Heart left ventricle (tissue), 16 donors: ENCODE measurements at regions not wholly inside any gene's neighbourhood (a gene's known extent, or its start where the extent isn't known, plus 50 kb on each side); places are given as distances from the start of the nearest gene placed in this dataset.

Source experiments
- ATAC-seq, 4 donors: fragments of 200-7000 bp; cut with Tn5 transposase; one replicate each; pipeline ENCODE4 v1.9.1; 2020 to 2022; ENCODE audit warnings: moderate library complexity in 4 of 4, mild to moderate bottlenecking in 3 of 4, moderate number of reproducible peaks in 1 of 4
- DNase-seq, 5 donors: peaks; one replicate each; pipeline ENCODE4 v3.0.0-alpha.2; 2020
- H3K27ac ChIP-seq, 12 donors: fragments of 200-600 bp; sonication (generic) in 4 of 12; one replicate each; pipeline versions ENCODE4 v1.5.0 to v1.8.0; 2016 to 2022; ENCODE audit warnings: mild to moderate bottlenecking in 2 of 12
- H3K27me3 ChIP-seq, 9 donors: fragments of 200-600 bp; sonication (generic) in 2 of 9; one replicate each; pipeline versions ENCODE4 v1.5.1 to v1.8.0; 2016 to 2022; ENCODE audit warnings: mild to moderate bottlenecking in 3 of 9
- H3K36me3 ChIP-seq, 9 donors: fragments of 200-600 bp; sonication (generic) in 2 of 9; one replicate each; pipeline versions ENCODE4 v1.5.0 to v1.8.0; 2018 to 2022; ENCODE audit warnings: mild to moderate bottlenecking in 2 of 9
- H3K4me1 ChIP-seq, 12 donors: fragments of 200-600 bp; sonication (generic) in 4 of 12; one replicate each; pipeline versions ENCODE4 v1.5.0 to v1.8.0; 2016 to 2022; ENCODE audit warnings: mild to moderate bottlenecking in 3 of 12
- H3K4me3 ChIP-seq, 12 donors: fragments of 200-600 bp; sonication (generic) in 4 of 12; one replicate each; pipeline versions ENCODE4 v1.5.0 to v1.8.0; 2017 to 2022; ENCODE audit warnings: mild to moderate bottlenecking in 9 of 12, moderate library complexity in 4 of 12
- H3K9me3 ChIP-seq, 12 donors: fragments of 200-600 bp; sonication (generic) in 4 of 12; one replicate each; pipeline versions ENCODE4 v1.5.0 to v1.8.0; 2016 to 2022; ENCODE audit warnings: mild to moderate bottlenecking in 1 of 12
- CTCF ChIP-seq, 12 donors: fragments of 200-600 bp; sonication (generic) in 4 of 12; IDR thresholded peaks; one replicate each; pipeline versions ENCODE4 v1.5.0 to v1.8.0; 2018 to 2022; ENCODE audit warnings: antibody characterized with exemption in 12 of 12, mild to moderate bottlenecking in 5 of 12
- POLR2A ChIP-seq, 2 donors: fragments of 450-650 bp; IDR thresholded peaks; one replicate each; pipeline ENCODE4 v1.6.1; 2017; ENCODE audit warnings: antibody characterized with exemption in 2 of 2, mild to moderate bottlenecking in 2 of 2, moderate library complexity in 2 of 2
- WGBS, 4 donors: extraction: QIAGEN DNeasy Blood & Tissue Kit in 2 of 4; methylation state at CpG; one replicate each; pipeline versions ENCODE4 v1.1.5 to v1.1.7; 2013 to 2018; 5-methylcytosine and 5-hydroxymethylcytosine counted together
- intact Hi-C, 10 donors: fragments of 100-400 bp; cut with DNase I; formaldehyde crosslinking; loops; one replicate each; pipeline versions ENCODE4 v1.11.1 to v1.14.2; 2022
- donor health status: ischemic (EF 13 %, LVEDD 7.1; RV severe dilation, severe dysfunction).
- donor health status: healthy with polysubstance abuse.
- donor health status: DM: no; HTN: yes; CAD: no.
- donor health status: DM: no; HTN: no; CAD: no.
- donor health status: ischemic (EF 25% LVEDD 6.9; RV normal size, moderate dysfunction).
- donor health status: ischemic (EF 25% LVEDD 5.7; RV mildly dilated, moderate dysfunction).
- donor health status: healthy.
- donor health status: DM: yes; HTN: yes; CAD: no.
- donor health status: ischemic (EF 35%, LVEDD 5.7; RV mildly dilated, moderate dysfunction).
- donor health status: nonischemic (EF 11% LVEDD 7.7; RV severe dilation, severe dysfunction).
- donor health status: DM: yes; HTN: yes; CAD: no.
- donor health status: PGD.
- donor health status: ischemic (EF 29% LVEDD 5.4; RV normal size, mild dysfunction).
- donor health status: nonischemic (EF 23%, LVEDD 6.1; RV moderate dilation, normal function).

GRCh38 chr2:31660165-31660564 is 79.4 kb upstream of the SRD5A2 start:
- Histone ChIP-seq H3K36me3 (no peaks in the 10 kb centered on the region), H3K27me3 (no peaks in the 10 kb centered on the region), H3K9me3 (peaks cover 0 to 7% (median 0%) of the 10 kb centered on the region in 12 donors), H3K4me3 (no peak overlapping the region), H3K4me1 (no peaks in the 10 kb centered on the region), H3K27ac (no peak overlapping the region)
- WGBS, 4 donors, result 83 to 93% (median 86%) methylated on average over 2 of the region's 2 CpGs
- TF ChIP-seq POLR2A (IDR thresholded peaks at IDR 0.05), result no peak
- no peak for TF ChIP-seq CTCF (IDR thresholded peaks at IDR 0.05)
- intact Hi-C loops, result no loop called here
- ATAC-seq (no peak), DNase-seq (no peak)

GRCh38 chr2:31654241-31654640 is 73.5 kb upstream of the SRD5A2 start:
- H3K4me1 ChIP-seq, result peaks cover 0 to 10% (median 0%) of the 10 kb centered on the region in 12 donors
- TF ChIP-seq CTCF (IDR thresholded peaks at IDR 0.05) (no peak), POLR2A (IDR thresholded peaks at IDR 0.05) (no peak)
- 24 to 52% (median 36%) methylated on average over 2 of the region's 2 CpGs for WGBS, 4 donors
- H3K4me3 ChIP-seq, result no peak overlapping the region
- no peaks in the 10 kb centered on the region for H3K36me3 ChIP-seq
- ATAC-seq, result peak in 2 of 4 donors; percentile 31 to 53
- peak overlapping the region in 1 of 12 donors; percentile 19 for H3K27ac ChIP-seq
- peaks cover 0 to 7% (median 0%) of the 10 kb centered on the region in 12 donors for H3K9me3 ChIP-seq
- intact Hi-C loops, result no loop called here
- peak in 1 of 5 donors; percentile 22 for DNase-seq
- no peaks in the 10 kb centered on the region for H3K27me3 ChIP-seq

- no peak overlapping the region for H3K27ac ChIP-seq
- ATAC-seq (no peak), DNase-seq (no peak)
- H3K4me1 ChIP-seq, result peaks cover 0 to 10% (median 0%) of the 10 kb centered on the region in 12 donors
- H3K4me3 ChIP-seq, result no peak overlapping the region
- no peaks in the 10 kb centered on the region for H3K9me3 ChIP-seq
- H3K36me3 ChIP-seq, result no peaks in the 10 kb centered on the region
- intact Hi-C loops, result no loop called here
- no peaks in the 10 kb centered on the region for H3K27me3 ChIP-seq
- no peak for TF ChIP-seq CTCF (IDR thresholded peaks at IDR 0.05)
- TF ChIP-seq POLR2A (IDR thresholded peaks at IDR 0.05), result no peak
- 92 to 98% (median 94%) methylated on average over 6 of the region's 6 CpGs for WGBS, 4 donors
Measured at GRCh38 chr2:31651736-31652135, 71.0 kb upstream of the SRD5A2 start.

GRCh38 chr2:31651267-31651666 is 70.5 kb upstream of the SRD5A2 start:
- Histone ChIP-seq H3K4me1 (peaks cover 0 to 10% (median 0%) of the 10 kb centered on the region in 12 donors), H3K4me3 (no peak overlapping the region), H3K36me3 (no peaks in the 10 kb centered on the region), H3K27me3 (no peaks in the 10 kb centered on the region), H3K27ac (no peak overlapping the region), H3K9me3 (no peaks in the 10 kb centered on the region)
- no peak for ATAC-seq
- intact Hi-C loops, result no loop called here
- no peak for DNase-seq
- no peak for TF ChIP-seq POLR2A (IDR thresholded peaks at IDR 0.05)
- no peak for TF ChIP-seq CTCF (IDR thresholded peaks at IDR 0.05)
- 87 to 95% (median 94%) methylated on average over 2 of the region's 2 CpGs for WGBS, 4 donors
